ENCODE measurements at regions not wholly inside any gene's neighbourhood (a gene's known extent, or its start where the extent isn't known, plus 50 kb on each side); places are given as distances from the start of the nearest gene placed in this dataset.
"Not testable (repeated sequence)": the region's sequence is repeated elsewhere in the genome, so short reads cannot be mapped to it uniquely, and the experiment has no call there.

- Histone ChIP-seq H3K27me3 (no peaks in the 10 kb centered on the region), H3K4me3 (no peak overlapping the region), H3K9me3 (ENCODE audit: low read depth) (no peaks in the 10 kb centered on the region), H3K36me3 (no peaks in the 10 kb centered on the region), H2AFZ (replicated peaks) (no peak overlapping the region), H4K20me1 (ENCODE audit: low read depth) (no peaks in the 10 kb centered on the region), H3K9ac (no peak overlapping the region), H3K79me2 (ENCODE audit: low read depth) (no peaks in the 10 kb centered on the region), H3K4me1 (no peaks in the 10 kb centered on the region), H3K27ac (no peak overlapping the region), H3K4me2 (no peak overlapping the region), H3F3A (ENCODE audit: low read depth) (no peaks in the 10 kb centered on the region)
- Mint-ChIP-seq H3K27ac (peak overlapping the region; percentile 18), H3K36me3 (peaks cover 2% of the 10 kb centered on the region), H3K9me3 (peaks cover 7% of the 10 kb centered on the region), H3K4me1 (no peaks in the 10 kb centered on the region), H3K27me3 (ENCODE audit: insufficient read depth, low read depth) (peaks cover 2% of the 10 kb centered on the region), H3K4me3 (no peak overlapping the region)
- no peak for TF ChIP-seq EZH2 (IDR thresholded peaks at IDR 0.05)
- no peak for TF ChIP-seq EZH2phosphoT487 (IDR thresholded peaks at IDR 0.05)
- TF ChIP-seq CTCF (IDR thresholded peaks at IDR 0.05): no peak
- DNase-seq (ENCODE audit: low spot score): no peak
Observed at GRCh38 chr20:47897461-47897860, 112.2 kb upstream of the SULF2 start.

- H3K36me3 Mint-ChIP-seq; H3K27me3 Mint-ChIP-seq (ENCODE audit: insufficient read depth, low read depth): not testable (repeated sequence)
Observed at GRCh38 chr20:47892681-47893080, 107.4 kb upstream of the SULF2 start.

GRCh38 chr20:47890708-47891107 lies 105.4 kb upstream of the SULF2 start:
- not testable (repeated sequence) for H3K9me3 ChIP-seq (ENCODE audit: low read depth); H3K27me3 ChIP-seq; H3K9ac ChIP-seq; DNase-seq (ENCODE audit: low spot score); H3K4me3 ChIP-seq; H3K27ac ChIP-seq; H3K4me1 Mint-ChIP-seq; H3K27me3 Mint-ChIP-seq (ENCODE audit: insufficient read depth, low read depth); H3K4me3 Mint-ChIP-seq; H3F3A ChIP-seq (ENCODE audit: low read depth); H3K4me1 ChIP-seq; H3K36me3 Mint-ChIP-seq; H3K9me3 Mint-ChIP-seq; H4K20me1 ChIP-seq (ENCODE audit: low read depth); H3K4me2 ChIP-seq; H3K27ac Mint-ChIP-seq; H3K36me3 ChIP-seq; H3K79me2 ChIP-seq (ENCODE audit: low read depth); H2AFZ ChIP-seq (replicated peaks)

More at GRCh38 chr20:47892681-47893080, 107.4 kb upstream of the SULF2 start:
- not testable (repeated sequence) for H2AFZ ChIP-seq (replicated peaks); H3K27ac ChIP-seq; H3K9me3 Mint-ChIP-seq; H3K36me3 ChIP-seq; H3K79me2 ChIP-seq (ENCODE audit: low read depth); H4K20me1 ChIP-seq (ENCODE audit: low read depth); H3K4me1 Mint-ChIP-seq; H3K4me1 ChIP-seq; H3K9ac ChIP-seq; H3F3A ChIP-seq (ENCODE audit: low read depth); H3K27ac Mint-ChIP-seq; H3K4me2 ChIP-seq; H3K27me3 ChIP-seq; H3K9me3 ChIP-seq (ENCODE audit: low read depth); H3K4me3 ChIP-seq; H3K4me3 Mint-ChIP-seq; DNase-seq (ENCODE audit: low spot score)

- not testable (repeated sequence) for H3K4me3 ChIP-seq; H3K4me1 ChIP-seq; H3K27ac Mint-ChIP-seq; H3K27ac ChIP-seq; H2AFZ ChIP-seq (replicated peaks); H3K9me3 ChIP-seq (ENCODE audit: low read depth); H3K27me3 ChIP-seq; DNase-seq (ENCODE audit: low spot score); H3K79me2 ChIP-seq (ENCODE audit: low read depth); H3K4me3 Mint-ChIP-seq; H3K9me3 Mint-ChIP-seq; H3F3A ChIP-seq (ENCODE audit: low read depth); H3K36me3 Mint-ChIP-seq; H3K4me2 ChIP-seq; H3K4me1 Mint-ChIP-seq; H3K9ac ChIP-seq; H4K20me1 ChIP-seq (ENCODE audit: low read depth); H3K36me3 ChIP-seq
- peaks cover 11% of the 10 kb centered on the region for H3K27me3 Mint-ChIP-seq (ENCODE audit: insufficient read depth, low read depth)
Observed at GRCh38 chr20:47889751-47890150, 104.5 kb upstream of the SULF2 start.

GRCh38 chr20:47888351-47888750 lies 103.1 kb upstream of the SULF2 start:
- Histone ChIP-seq H3F3A (ENCODE audit: low read depth) (no peaks in the 10 kb centered on the region), H3K9ac (no peak overlapping the region), H3K9me3 (ENCODE audit: low read depth) (no peaks in the 10 kb centered on the region), H3K4me3 (no peak overlapping the region), H3K27ac (no peak overlapping the region), H3K27me3 (no peaks in the 10 kb centered on the region), H3K4me1 (no peaks in the 10 kb centered on the region), H2AFZ (replicated peaks) (no peak overlapping the region), H4K20me1 (ENCODE audit: low read depth) (no peaks in the 10 kb centered on the region), H3K79me2 (ENCODE audit: low read depth) (no peaks in the 10 kb centered on the region), H3K4me2 (no peak overlapping the region), H3K36me3 (no peaks in the 10 kb centered on the region)
- no peak overlapping the region for H3K4me3 Mint-ChIP-seq
- TF ChIP-seq EZH2phosphoT487 (IDR thresholded peaks at IDR 0.05): no peak
- TF ChIP-seq CTCF (IDR thresholded peaks at IDR 0.05): no peak
- no peak for TF ChIP-seq EZH2 (IDR thresholded peaks at IDR 0.05)
- H3K36me3 Mint-ChIP-seq: no peaks in the 10 kb centered on the region
- H3K27ac Mint-ChIP-seq: no peak overlapping the region
- H3K27me3 Mint-ChIP-seq (ENCODE audit: insufficient read depth, low read depth): peaks cover 11% of the 10 kb centered on the region
- no peak for DNase-seq (ENCODE audit: low spot score)
- H3K9me3 Mint-ChIP-seq: peaks cover 2% of the 10 kb centered on the region
- no peaks in the 10 kb centered on the region for H3K4me1 Mint-ChIP-seq
